AG04450 (cell line): ENCODE measurements at regions not wholly inside any gene's neighbourhood (a gene's known extent, or its start where the extent isn't known, plus 50 kb on each side); places are given as distances from the start of the nearest gene placed in this dataset.

Experiments used
- CTCF ChIA-PET: fragments of 300-600, 350-600 bp; formaldehyde crosslinking; extraction: SDS; loops from one replicate; lab custom pipeline; 2022; ENCODE audit warnings: antibody characterized with exemption, inconsistent platforms; lab: Charles Lee
- POLR2A ChIA-PET: fragments of 350-600 bp; formaldehyde crosslinking; extraction: SDS; loops from one replicate; lab custom pipeline; 2021; ENCODE audit warnings: antibody characterized with exemption, inconsistent platforms; lab: Yijun Ruan, JAX
- DNase-seq: peaks from one replicate; pipeline ENCODE4 v3.0.0-alpha.2; 2011; ENCODE audit warnings: low read depth, low spot score
- H3K27ac ChIP-seq: one replicate; pipeline ENCODE4 v1.5.1; 2012; ENCODE audit warnings: low read depth, low read length, control low read depth
- H3K27me3 ChIP-seq: one replicate; pipeline ENCODE4 v1.6.0; 2012; ENCODE audit warnings: low read length; ENCODE audit not compliant: control insufficient read depth, insufficient read depth
- H3K4me3 ChIP-seq: 2 replicates; pipeline ENCODE4 v1.5.1; 2011; ENCODE audit warnings: mild to moderate bottlenecking, low read depth, low read length, control low read depth
- H3K9me3 ChIP-seq: 2 replicates; pipeline ENCODE4 v1.5.1; 2012; ENCODE audit warnings: low read length; ENCODE audit not compliant: control insufficient read depth, insufficient read depth
- TF ChIP-seq, protein P1 (sequence below): IDR thresholded peaks from 2 replicates; pipeline ENCODE4 v1.5.1; 2011; ENCODE audit warnings: low read depth, low read length, control low read depth, inconsistent platforms

DNA sequence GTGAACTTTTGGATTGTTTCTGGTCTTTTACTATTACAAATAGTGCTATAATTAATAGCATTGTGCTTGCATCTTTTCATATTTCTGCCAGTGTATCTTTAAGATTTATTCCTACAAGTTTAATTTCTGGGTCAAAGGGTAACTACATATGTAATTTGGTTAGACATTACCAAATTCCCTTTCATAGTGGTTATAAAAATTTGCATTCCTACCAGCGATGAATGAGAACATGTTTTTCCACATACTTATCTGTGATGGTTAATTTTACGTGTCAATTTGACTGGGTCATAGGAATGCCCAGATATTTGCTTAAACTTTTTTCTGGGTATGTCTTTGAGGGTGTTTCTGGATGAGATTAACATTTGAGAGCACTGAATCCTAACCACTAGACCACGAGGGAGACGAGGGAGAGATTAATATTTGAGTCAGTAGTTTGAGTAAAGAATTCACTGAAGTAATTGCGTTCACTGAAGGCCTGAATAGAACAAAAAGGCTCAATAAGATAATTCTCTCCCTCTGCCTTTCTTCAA, 132.3 kb upstream of the NEO1 start:
- ChIA-PET CTCF (no interaction called here), POLR2A (no interaction called here)
- TF ChIP-seq, protein P1, sequence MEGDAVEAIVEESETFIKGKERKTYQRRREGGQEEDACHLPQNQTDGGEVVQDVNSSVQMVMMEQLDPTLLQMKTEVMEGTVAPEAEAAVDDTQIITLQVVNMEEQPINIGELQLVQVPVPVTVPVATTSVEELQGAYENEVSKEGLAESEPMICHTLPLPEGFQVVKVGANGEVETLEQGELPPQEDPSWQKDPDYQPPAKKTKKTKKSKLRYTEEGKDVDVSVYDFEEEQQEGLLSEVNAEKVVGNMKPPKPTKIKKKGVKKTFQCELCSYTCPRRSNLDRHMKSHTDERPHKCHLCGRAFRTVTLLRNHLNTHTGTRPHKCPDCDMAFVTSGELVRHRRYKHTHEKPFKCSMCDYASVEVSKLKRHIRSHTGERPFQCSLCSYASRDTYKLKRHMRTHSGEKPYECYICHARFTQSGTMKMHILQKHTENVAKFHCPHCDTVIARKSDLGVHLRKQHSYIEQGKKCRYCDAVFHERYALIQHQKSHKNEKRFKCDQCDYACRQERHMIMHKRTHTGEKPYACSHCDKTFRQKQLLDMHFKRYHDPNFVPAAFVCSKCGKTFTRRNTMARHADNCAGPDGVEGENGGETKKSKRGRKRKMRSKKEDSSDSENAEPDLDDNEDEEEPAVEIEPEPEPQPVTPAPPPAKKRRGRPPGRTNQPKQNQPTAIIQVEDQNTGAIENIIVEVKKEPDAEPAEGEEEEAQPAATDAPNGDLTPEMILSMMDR: no peak
- Histone ChIP-seq H3K27ac (no peak overlapping the region), H3K4me3 (no peak overlapping the region), H3K9me3 (no peaks in the 10 kb centered on the region), H3K27me3 (no peaks in the 10 kb centered on the region)
- DNase-seq: no peak

DNA sequence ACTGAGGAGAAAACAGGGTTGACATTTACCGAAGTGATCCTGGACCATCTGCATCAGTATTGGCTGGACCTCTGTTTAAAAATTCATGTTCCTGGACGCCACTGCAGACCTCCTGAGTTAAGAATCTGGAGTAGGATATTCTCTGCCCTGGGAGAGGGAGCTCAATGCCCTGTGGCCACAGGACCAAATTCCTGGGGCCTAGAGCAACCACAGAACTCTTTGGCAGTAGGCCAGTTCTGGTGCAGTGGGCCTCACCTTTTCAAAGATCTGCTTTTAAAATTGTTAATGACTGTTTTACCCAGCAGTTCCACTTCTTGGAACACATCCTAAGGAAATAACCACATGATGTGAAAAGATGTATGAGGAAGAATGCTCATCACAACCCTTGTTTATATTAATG, 133.3 kb upstream of the ADPGK start:
- TF ChIP-seq, protein P1: no peak
- ChIA-PET POLR2A (no interaction called here), CTCF (no interaction called here)
- Histone ChIP-seq H3K27me3 (no peaks in the 10 kb centered on the region), H3K4me3 (no peak overlapping the region), H3K9me3 (no peaks in the 10 kb centered on the region), H3K27ac (no peak overlapping the region)
- no peak for DNase-seq

DNA sequence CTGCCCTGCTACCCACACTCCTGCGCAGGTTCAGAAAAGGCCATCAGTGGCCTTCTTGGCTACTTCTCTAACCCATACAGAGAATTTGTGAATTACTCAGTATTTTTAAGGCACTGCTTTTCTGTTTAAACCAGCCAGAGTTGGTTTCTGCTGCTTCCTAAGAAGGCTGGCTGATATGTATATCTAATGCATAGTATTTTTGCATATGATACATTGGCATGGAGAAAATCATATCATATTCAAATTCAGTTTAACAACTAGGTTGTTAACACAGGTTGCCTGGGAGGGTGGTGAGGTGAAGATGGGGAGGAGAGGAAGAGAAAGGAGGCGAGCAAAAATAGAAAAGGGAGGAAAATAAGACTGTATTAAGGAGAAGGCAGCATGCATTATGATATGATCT, 132.8 kb upstream of the ADPGK start:
- CTCF ChIA-PET: no interaction called here

DNA sequence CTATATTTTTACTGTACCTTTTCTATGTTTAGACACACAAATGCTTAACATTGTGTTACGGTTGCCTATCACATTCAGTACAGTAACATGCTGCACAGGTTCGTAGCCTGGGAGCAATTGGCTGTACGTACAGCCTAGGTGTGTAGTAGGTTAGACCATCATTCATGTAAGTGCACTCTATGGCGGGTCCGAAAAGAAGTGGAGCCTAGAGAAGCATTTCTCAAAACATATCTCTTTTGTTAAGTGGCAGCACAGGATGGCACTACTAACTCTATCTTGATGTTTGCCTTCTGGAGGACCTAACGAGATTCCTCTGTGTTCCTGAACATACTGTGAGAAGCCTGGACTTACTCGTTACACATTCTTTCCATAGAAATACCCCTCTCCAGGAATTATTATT, 132.3 kb upstream of the ADPGK start:
- H3K27ac ChIP-seq: no peak overlapping the region
- H3K27me3 ChIP-seq: no peaks in the 10 kb centered on the region
- CTCF ChIA-PET: interaction anchor here (1.0 kb wide), 1 partner anchor 10 kb away, joined by 3 read pairs; no protein-coding TSS in a partner anchor
- H3K4me3 ChIP-seq: no peak overlapping the region
- H3K9me3 ChIP-seq: no peaks in the 10 kb centered on the region
- no peak for DNase-seq
- TF ChIP-seq, protein P1: no peak
- POLR2A ChIA-PET: no interaction called here

More for the DNA sequence above, 132.8 kb upstream of the ADPGK start:
- TF ChIP-seq, protein P1: no peak
- Histone ChIP-seq H3K4me3 (no peak overlapping the region), H3K27ac (no peak overlapping the region), H3K9me3 (no peaks in the 10 kb centered on the region), H3K27me3 (no peaks in the 10 kb centered on the region)
- DNase-seq: no peak
- POLR2A ChIA-PET: no interaction called here

DNA sequence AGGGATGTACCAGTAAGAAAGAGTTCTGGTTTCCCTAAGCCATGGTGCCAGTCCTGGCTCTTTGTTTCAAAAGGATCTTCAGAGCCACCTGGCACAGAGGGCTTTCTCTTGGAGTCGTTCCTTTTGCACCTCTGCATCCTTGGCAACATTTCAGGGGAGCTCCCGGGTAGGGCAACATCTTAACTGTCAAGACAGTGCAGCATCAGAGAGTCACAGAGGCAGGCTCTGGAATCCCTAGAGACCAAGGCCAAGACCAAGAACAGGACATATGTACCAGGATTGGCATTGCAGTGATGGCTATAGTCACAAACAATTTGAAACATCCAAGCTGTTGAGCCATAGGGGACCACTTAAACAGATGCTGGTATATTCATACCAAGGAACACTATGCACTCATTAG, 129.4 kb upstream of the ADPGK start:
- DNase-seq: no peak
- TF ChIP-seq, protein P1: no peak
- Histone ChIP-seq H3K9me3 (no peaks in the 10 kb centered on the region), H3K27ac (no peak overlapping the region), H3K27me3 (no peaks in the 10 kb centered on the region), H3K4me3 (no peak overlapping the region)
- CTCF ChIA-PET: no interaction called here
- POLR2A ChIA-PET: no interaction called here
